ENCODE measurements at regions not wholly inside any gene's neighbourhood (a gene's known extent, or its start where the extent isn't known, plus 50 kb on each side); places are given as distances from the start of the nearest gene placed in this dataset.

DNA sequence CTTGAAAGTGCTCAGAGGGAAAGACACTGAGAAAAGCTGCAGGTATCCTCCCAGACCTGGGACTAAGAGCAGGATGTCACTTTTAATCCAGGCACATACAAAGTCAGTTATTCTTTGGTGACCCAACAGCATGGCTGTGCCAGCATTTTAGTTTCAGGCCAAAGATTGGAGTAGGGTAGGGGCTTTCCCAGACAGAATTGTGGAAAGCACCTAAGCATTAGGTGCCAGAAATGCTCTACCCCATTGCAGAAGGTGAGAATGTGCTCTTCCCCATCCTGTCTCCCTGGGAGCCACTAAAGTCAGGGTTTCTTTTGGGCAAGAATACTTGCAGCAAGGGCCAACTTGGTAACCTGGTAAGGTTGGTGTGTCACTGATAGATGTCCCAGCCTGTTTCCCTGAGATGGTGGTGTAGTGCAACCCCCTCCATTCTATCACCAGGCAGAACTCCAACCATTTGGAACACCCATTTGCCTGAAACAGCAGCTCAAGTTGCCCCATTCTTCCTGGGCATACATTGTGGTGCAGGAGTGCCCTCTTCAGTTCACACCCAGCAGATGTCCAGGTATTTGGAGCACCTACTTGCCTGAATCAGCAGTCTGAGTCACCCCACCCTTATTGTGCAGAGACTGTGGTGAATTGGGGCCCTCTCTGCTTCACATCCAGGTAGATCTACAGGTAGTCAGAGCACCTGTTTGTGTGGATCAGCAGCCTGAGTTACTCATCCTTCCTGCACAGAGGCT, 183.5 kb downstream of the ZC4H2 start:
- H4K20me1 ChIP-seq (ENCODE audit: control insufficient read depth, extremely low read depth, insufficient read depth, low read length) = no peaks in the 10 kb centered on the region
- H3K4me1 ChIP-seq (ENCODE audit: control insufficient read depth, extremely low read depth, insufficient read depth, low read length) = no peaks in the 10 kb centered on the region
- no peak overlapping the region for H3K4me2 ChIP-seq (ENCODE audit: control insufficient read depth, extremely low read depth, insufficient read depth, low read depth, low read length)
- FAIRE-seq (no peak), DNase-seq (ENCODE audit: low read depth, low spot score) (no peak)
- peaks cover 3% of the 10 kb centered on the region for H3K9me3 ChIP-seq (ENCODE audit: control insufficient read depth, low read depth, low read length)
- H3K4me3 ChIP-seq (ENCODE audit: control insufficient read depth in 2 of 3, extremely low read depth in 1 of 3, insufficient read depth in 2 of 3, low read depth in 1 of 3, low read length in 3 of 3) = no peak overlapping the region
- H3K27me3 ChIP-seq (ENCODE audit: control insufficient read depth, extremely low read depth, insufficient read depth, low read length) = no peaks in the 10 kb centered on the region
- no peaks in the 10 kb centered on the region for H3K9me1 ChIP-seq (ENCODE audit: control insufficient read depth, extremely low read depth, insufficient read depth, low read length)
- no peak overlapping the region for H2AFZ ChIP-seq (ENCODE audit: control insufficient read depth, low read length)
- no peak overlapping the region for H3K9ac ChIP-seq (ENCODE audit: control insufficient read depth, extremely low read depth, insufficient read depth, low read length)
- no peaks in the 10 kb centered on the region for H3K36me3 ChIP-seq (ENCODE audit: control insufficient read depth in 2 of 2, extremely low read depth in 1 of 2, insufficient read depth in 2 of 2, low read length in 2 of 2)
- H3K27ac ChIP-seq (ENCODE audit: control insufficient read depth, insufficient read depth, low read length) = no peak overlapping the region
- H3K79me2 ChIP-seq (ENCODE audit: control insufficient read depth, insufficient read depth, low read length) = no peaks in the 10 kb centered on the region
- no peak for TF ChIP-seq EZH2 (IDR thresholded peaks at IDR 0.05; ENCODE audit: low read length)
- TF ChIP-seq, protein P1, sequence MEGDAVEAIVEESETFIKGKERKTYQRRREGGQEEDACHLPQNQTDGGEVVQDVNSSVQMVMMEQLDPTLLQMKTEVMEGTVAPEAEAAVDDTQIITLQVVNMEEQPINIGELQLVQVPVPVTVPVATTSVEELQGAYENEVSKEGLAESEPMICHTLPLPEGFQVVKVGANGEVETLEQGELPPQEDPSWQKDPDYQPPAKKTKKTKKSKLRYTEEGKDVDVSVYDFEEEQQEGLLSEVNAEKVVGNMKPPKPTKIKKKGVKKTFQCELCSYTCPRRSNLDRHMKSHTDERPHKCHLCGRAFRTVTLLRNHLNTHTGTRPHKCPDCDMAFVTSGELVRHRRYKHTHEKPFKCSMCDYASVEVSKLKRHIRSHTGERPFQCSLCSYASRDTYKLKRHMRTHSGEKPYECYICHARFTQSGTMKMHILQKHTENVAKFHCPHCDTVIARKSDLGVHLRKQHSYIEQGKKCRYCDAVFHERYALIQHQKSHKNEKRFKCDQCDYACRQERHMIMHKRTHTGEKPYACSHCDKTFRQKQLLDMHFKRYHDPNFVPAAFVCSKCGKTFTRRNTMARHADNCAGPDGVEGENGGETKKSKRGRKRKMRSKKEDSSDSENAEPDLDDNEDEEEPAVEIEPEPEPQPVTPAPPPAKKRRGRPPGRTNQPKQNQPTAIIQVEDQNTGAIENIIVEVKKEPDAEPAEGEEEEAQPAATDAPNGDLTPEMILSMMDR (optimal IDR thresholded peaks at IDR 0.05 in 1 of 3, IDR thresholded peaks at IDR 0.05 in 1 of 3, conservative IDR thresholded peaks at IDR 0.05 in 1 of 3; ENCODE audit: extremely low read depth in 1 of 3, insufficient read depth in 2 of 3, low read length in 3 of 3) = no peak
- dilution Hi-C loops (cut with MboI; ENCODE audit: extremely low pct_ligation_motif_present, low sequenced_read_pairs) = no loop called here

DNA sequence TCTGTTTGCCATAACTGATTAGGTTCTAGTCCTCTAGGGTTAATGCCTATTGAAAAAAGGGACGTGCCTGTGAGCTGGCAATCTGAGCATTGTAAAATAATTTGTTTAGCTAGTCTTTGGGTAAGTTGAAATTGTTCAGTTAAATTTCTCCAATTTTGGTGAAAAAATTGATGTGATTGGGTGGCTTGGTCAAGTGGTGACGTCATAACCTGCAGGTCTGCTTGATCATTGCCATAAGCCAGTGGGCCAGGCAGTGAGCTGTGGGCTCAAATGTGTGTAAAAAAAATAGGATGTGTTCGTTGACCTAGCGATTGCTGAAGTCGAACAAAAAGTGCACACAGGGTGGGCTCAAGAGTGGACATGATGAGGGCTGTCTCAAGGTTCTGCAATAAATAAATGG, 193.3 kb downstream of the ZC4H2 start:
- Histone ChIP-seq H3K36me3 (ENCODE audit: control insufficient read depth in 2 of 2, extremely low read depth in 1 of 2, insufficient read depth in 2 of 2, low read length in 2 of 2) (no peaks in the 10 kb centered on the region), H3K9me3 (ENCODE audit: control insufficient read depth, low read depth, low read length) (no peaks in the 10 kb centered on the region), H3K79me2 (ENCODE audit: control insufficient read depth, insufficient read depth, low read length) (no peaks in the 10 kb centered on the region), H2AFZ (ENCODE audit: control insufficient read depth, low read length) (no peak overlapping the region), H3K9ac (ENCODE audit: control insufficient read depth, extremely low read depth, insufficient read depth, low read length) (no peak overlapping the region), H3K27me3 (ENCODE audit: control insufficient read depth, extremely low read depth, insufficient read depth, low read length) (no peaks in the 10 kb centered on the region), H3K4me1 (ENCODE audit: control insufficient read depth, extremely low read depth, insufficient read depth, low read length) (no peaks in the 10 kb centered on the region), H3K27ac (ENCODE audit: control insufficient read depth, insufficient read depth, low read length) (no peak overlapping the region), H3K9me1 (ENCODE audit: control insufficient read depth, extremely low read depth, insufficient read depth, low read length) (no peaks in the 10 kb centered on the region), H3K4me3 (ENCODE audit: control insufficient read depth in 2 of 3, extremely low read depth in 1 of 3, insufficient read depth in 2 of 3, low read depth in 1 of 3, low read length in 3 of 3) (no peak overlapping the region), H3K4me2 (ENCODE audit: control insufficient read depth, extremely low read depth, insufficient read depth, low read depth, low read length) (no peak overlapping the region), H4K20me1 (ENCODE audit: control insufficient read depth, extremely low read depth, insufficient read depth, low read length) (no peaks in the 10 kb centered on the region)
- FAIRE-seq (no peak), DNase-seq (ENCODE audit: low read depth, low spot score) (no peak)
- dilution Hi-C loops (cut with MboI; ENCODE audit: extremely low pct_ligation_motif_present, low sequenced_read_pairs) = no loop called here
- no peak for TF ChIP-seq EZH2 (IDR thresholded peaks at IDR 0.05; ENCODE audit: low read length)
- TF ChIP-seq, protein P1 (optimal IDR thresholded peaks at IDR 0.05 in 1 of 3, IDR thresholded peaks at IDR 0.05 in 1 of 3, conservative IDR thresholded peaks at IDR 0.05 in 1 of 3; ENCODE audit: extremely low read depth in 1 of 3, insufficient read depth in 2 of 3, low read length in 3 of 3) = no peak
